Left renal cortex interstitium (tissue), 4 donors: ENCODE measurements at regions not wholly inside any gene's neighbourhood (a gene's known extent, or its start where the extent isn't known, plus 50 kb on each side); places are given as distances from the start of the nearest gene placed in this dataset.

Experiments used
- DNase-seq, 4 donors: peaks; one replicate each; pipeline ENCODE4 v3.0.0-alpha.2; 2013; ENCODE audit warnings: low read depth in 4 of 4, low spot score in 2 of 4, missing footprints in 1 of 4

GRCh38 chr9:81141961-81142360, 547.4 kb downstream of the TLE1 start:
- DNase-seq = no peak

- no peak for DNase-seq
These were observed 551.3 kb downstream of the TLE1 start for GRCh38 chr9:81137976-81138568.

- no peak for DNase-seq
These were observed 556.6 kb downstream of the TLE1 start for GRCh38 chr9:81132796-81133195.

GRCh38 chr9:81132318-81132717, 557.0 kb downstream of the TLE1 start:
- no peak for DNase-seq

- DNase-seq = no peak
These were observed 560.6 kb downstream of the TLE1 start for GRCh38 chr9:81128701-81129100.

GRCh38 chr9:81125446-81126092, 563.8 kb downstream of the TLE1 start:
- no peak for DNase-seq

GRCh38 chr9:81123526-81123925, 565.8 kb downstream of the TLE1 start:
- DNase-seq = no peak

- no peak for DNase-seq
These were observed 566.6 kb downstream of the TLE1 start for GRCh38 chr9:81122749-81123148.

- DNase-seq = no peak
These were observed 569.8 kb downstream of the TLE1 start for GRCh38 chr9:81119591-81119990.

- no peak for DNase-seq
These were observed 570.9 kb downstream of the TLE1 start for GRCh38 chr9:81118416-81118815.

GRCh38 chr9:81116340-81117137, 572.8 kb downstream of the TLE1 start:
- DNase-seq = peak; percentile 30 to 77 (median 72)

- no peak for DNase-seq
These were observed 575.8 kb downstream of the TLE1 start for GRCh38 chr9:81113453-81114124.

- no peak for DNase-seq
These were observed 576.5 kb downstream of the TLE1 start for GRCh38 chr9:81112627-81113452.

- no peak for DNase-seq
These were observed 580.5 kb downstream of the TLE1 start for GRCh38 chr9:81108821-81109220.

GRCh38 chr9:81108391-81108790, 581.0 kb downstream of the TLE1 start:
- no peak for DNase-seq

GRCh38 chr9:81103597-81104471, 585.5 kb downstream of the TLE1 start:
- DNase-seq = no peak

- DNase-seq = no peak
These were observed 592.1 kb downstream of the TLE1 start for GRCh38 chr9:81097131-81097847.

- DNase-seq = no peak
These were observed 592.7 kb downstream of the TLE1 start for GRCh38 chr9:81096625-81097024.

GRCh38 chr9:81092057-81092456, 597.3 kb downstream of the TLE1 start:
- DNase-seq = no peak
